GM21529 (cell line): ENCODE measurements at regions not wholly inside any gene's neighbourhood (a gene's known extent, or its start where the extent isn't known, plus 50 kb on each side); places are given as distances from the start of the nearest gene placed in this dataset.

ENCODE experiments used
- ATAC-seq: cut with Tn5 transposase; IDR thresholded peaks from one replicate; pipeline ENCODE4 v1.9.1; 2021; ENCODE audit not compliant: unreplicated experiment

- ATAC-seq = no peak
Observed at GRCh38 chr1:14544319-14544718, 54.2 kb upstream of the KAZN start.

- no peak for ATAC-seq
Observed at GRCh38 chr1:14545422-14546025, 53.0 kb upstream of the KAZN start.

- ATAC-seq = no peak
Observed at GRCh38 chr1:14546416-14546815, 52.1 kb upstream of the KAZN start.
